HG03139 (cell line): ENCODE measurements at regions not wholly inside any gene's neighbourhood (a gene's known extent, or its start where the extent isn't known, plus 50 kb on each side); places are given as distances from the start of the nearest gene placed in this dataset.
"Not testable (repeated sequence)": the region's sequence is repeated elsewhere in the genome, so short reads cannot be mapped to it uniquely, and the experiment has no call there.

Experiments
- ATAC-seq: cut with Tn5 transposase; IDR thresholded peaks from one replicate; pipeline ENCODE4 v1.9.1; 2021; ENCODE audit not compliant: unreplicated experiment

DNA sequence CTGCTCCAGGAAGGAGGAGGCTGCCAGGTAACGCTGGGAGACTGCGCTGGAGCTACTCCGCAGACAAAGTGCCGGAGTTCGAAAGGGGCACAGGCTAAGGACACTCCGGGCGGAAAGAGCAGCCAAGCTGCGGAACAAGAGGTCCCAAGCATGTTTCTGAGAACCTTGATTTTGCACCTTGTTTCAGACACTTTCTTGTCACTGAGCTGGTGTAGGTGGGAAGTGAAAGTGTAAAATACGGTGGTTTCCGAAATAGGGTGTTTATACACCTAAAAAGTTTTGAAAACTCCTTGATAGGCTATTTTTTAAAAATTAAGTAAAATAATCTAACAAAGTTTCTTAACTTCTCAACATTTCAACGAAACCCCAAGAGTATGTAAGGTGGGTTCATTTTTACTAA, 278.2 kb downstream of the ANAPC1 start:
- not testable (repeated sequence) for ATAC-seq

- not testable (repeated sequence) for ATAC-seq
These were observed 277.4 kb downstream of the ANAPC1 start for GRCh38 chr2:111606632-111607031.

GRCh38 chr2:111609146-111609844, 274.7 kb downstream of the ANAPC1 start:
- ATAC-seq: not testable (repeated sequence)

DNA sequence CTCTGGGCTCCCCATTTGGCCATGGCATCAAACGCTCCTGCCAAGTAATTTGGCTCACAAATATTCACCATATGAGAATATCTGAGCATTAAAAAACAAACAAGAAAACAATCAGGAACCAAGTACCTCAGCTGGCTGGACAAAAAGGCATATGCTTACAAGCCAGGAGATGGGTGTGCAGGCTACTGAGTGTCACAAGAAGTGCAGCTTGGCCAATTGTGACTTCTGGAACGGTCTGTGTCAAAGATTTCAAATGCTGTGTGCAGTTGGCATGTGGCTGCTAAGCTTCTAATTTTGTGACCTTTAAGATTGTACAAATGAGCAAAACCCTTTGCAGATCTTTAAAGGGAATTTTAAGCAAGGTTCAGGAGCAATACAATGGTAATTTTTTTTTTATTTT, 274.0 kb downstream of the ANAPC1 start:
- ATAC-seq: not testable (repeated sequence)

DNA sequence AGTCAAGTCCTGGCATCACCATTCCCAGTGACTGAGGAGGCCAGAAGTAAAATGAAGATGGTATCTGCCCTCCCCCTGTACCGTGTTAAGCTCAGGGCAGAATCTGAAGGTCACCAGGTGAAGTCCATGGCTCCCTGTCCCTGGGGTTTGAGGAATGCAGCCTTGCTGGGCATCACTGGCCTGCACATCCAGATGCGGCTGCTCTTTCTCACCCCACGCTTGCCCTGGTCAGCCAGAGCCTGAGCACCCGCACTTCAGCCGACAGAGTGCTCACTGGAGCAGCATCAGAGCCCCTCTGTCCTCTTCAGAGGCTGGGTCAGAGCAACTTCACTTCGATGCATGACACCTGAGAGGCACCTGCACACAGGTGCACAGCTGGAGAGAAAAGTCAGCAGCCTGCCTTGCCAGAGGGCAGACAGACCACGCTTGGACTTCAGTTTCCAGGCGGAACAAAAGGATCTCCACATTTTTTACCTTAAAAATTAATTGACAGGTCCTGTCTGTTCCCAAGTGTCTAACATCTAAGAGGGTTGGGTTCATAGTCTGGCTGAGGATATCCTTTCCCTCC, 267.3 kb downstream of the ANAPC1 start:
- no peak for ATAC-seq

DNA sequence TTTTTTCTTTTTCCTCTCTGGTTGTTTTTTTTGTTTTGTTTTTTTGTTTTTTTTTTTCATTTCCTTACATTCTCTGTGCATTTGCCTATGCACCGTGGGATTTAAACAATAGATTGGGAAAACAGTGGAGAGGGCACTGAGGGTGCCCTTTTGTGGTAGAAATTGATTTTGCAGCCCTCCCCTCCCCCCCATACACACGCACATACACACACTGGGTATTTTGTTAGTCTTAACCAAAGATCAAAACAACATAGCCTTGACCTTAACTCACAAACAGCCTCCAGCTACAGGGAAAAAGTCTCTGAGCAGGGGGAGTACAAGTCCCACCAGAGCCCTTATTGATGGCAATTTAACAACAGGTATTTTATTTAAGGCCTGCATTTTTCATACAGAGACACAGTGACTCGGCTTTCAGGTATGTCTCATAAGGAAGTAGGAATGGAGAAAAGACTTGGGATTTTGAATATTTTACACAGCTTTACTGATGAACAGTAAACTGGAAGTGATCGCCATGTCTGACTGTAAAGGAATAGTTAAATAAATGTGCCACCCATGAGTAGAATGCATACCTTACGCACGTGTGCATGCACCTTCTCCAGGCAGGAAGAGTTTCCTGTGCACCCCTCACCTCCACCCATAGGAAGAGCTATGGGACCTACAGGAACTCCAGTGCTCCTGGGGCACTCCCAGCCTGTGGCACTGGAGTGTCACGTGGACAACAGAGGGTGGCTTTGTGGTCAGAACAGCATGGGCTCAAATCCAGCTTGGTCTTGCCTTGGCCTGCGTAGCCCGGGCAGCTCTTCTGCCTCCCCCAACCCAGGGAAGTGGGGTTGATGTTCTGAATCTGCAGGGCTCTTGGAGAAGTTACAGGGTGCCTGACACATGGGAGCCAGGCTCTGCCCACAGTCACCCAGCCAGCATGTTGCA, 266.4 kb downstream of the ANAPC1 start:
- no peak for ATAC-seq

GRCh38 chr2:111618226-111618977, 265.6 kb downstream of the ANAPC1 start:
- ATAC-seq: no peak

DNA sequence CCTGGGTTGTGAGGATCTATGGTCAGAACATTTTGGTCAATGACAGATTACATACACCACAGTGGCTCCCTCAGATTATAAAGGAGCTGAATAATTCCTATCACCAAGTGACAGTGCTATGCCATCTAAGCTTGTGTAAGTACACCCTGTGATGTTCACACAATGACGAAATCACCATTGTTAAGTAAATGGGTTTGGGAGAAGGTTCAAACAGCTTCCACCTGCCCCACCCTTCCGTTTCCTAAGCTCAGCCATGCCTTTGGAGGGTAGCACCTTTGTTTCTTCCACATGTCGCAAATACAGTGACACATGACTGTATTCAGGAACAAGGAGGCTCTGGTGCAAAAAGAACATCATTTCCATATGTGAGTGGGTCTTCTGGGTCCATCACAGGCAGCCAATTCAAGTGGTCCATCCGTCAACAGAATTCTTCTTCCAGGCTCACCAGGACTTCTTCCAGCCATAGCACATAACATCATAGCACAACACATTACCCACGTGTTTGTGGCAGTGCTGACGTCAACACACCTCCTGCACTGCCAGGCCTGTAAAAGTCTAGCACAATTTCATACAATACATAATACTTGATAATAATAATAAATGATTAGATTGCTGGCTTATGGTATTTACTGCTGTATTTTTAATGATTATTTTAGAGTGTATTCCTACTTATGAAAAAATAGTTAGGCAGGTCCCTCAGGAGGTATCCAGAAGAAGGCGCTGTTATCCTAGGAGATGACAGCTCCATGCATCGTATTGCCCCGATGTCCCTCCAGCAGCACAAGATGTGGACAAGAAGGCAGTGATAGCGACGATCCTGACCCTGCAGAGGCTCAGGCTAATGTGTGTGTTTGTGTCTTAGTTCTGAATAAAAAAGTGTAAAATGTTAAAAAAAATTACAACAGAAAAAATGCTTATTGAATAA, 264.8 kb downstream of the ANAPC1 start:
- no peak for ATAC-seq

DNA sequence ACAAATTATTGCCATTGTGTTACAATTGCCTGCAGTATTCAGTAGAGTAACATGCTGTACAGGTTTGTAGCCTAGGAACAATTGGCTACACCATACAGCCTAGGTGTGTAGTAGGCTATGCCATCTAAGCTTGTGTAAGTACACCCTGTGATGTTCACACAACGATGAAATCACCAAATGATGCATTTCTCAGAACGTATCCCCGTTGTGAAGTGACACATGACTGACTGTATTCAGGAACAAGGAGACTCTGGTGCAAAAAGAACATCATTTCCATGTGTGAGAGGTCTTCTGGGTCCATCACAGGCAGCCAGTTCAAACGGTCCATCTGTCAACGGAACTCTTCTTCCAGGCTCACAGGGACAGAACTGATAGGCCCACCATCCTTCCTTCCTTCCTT, 263.7 kb downstream of the ANAPC1 start:
- ATAC-seq: no peak

DNA sequence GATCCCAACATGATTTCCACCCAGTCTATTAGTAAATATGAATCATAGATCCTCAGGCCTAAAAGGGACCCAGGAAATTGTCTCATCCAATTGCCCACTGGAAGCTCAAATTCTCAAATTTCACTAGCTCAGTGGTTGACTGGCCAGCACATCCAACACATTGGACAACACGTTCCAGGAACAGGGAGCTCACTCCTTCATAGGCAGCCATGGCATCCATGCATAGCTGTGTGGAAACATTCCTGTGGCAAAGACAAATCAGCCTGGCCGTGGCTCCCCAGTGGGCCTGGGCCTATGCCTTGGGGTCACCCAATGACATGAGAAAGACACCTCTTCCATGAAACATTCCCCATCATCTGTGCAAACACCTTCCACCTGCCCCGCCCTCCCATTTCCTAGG, 261.1 kb downstream of the ANAPC1 start:
- no peak for ATAC-seq

- no peak for ATAC-seq
These were observed 260.6 kb downstream of the ANAPC1 start for GRCh38 chr2:111623380-111623779.

GRCh38 chr2:111624411-111625156, 259.4 kb downstream of the ANAPC1 start:
- no peak for ATAC-seq

DNA sequence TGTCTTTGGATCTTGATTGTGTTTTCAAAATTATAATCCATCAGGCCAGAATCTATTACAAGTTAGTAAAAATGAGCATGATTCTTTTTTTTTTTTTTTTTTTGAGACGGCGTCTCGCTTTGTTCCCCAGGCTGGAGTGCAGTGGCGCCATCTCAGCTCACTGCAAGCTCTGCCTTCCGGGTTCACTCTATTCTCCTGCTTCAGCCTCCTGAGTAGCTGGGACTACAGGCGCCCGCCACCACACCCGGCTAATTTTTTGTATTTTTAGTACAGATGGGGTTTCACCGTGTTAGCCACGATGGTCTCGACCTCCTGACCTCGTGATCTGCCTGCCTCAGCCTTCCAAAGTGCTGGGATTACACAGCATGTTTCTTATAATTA, 258.8 kb downstream of the ANAPC1 start:
- not testable (repeated sequence) for ATAC-seq

DNA sequence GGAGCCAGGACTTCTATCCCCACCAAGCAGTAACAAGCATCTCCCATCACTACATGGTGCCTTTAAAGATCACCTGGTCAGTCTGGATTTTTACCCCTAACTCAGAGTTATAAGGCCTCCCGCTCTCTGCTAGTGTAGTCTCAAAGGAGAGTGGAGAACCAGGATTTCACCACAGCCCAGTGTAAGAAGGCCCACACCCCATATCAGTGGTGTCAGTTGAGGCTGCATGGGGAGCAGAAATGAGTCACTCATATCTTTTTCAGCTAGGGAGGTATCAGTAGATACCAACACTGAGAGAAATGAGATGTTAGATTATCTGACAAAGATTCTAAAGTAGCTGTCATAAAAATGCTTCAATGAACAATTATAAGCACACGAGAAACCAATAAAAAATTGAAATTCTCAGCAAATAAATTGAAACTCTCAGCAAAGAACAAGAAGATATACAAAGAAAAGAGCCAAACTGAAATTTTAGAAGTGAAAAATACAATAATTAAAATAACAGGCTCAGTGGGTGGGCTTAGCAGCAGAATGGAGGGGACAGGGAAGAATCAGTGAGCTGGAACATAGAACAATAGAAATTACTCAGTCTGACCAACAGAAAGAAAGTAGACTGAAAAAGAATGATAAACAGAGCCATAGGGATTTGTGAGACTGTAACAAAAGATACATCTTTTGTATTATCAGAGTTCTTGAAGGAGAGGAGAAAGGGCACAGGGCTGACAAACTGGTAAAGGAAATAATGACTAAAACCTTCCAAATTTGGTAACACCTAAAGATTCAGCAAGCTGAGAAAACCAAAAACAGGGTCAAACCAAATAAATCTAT, 257.7 kb downstream of the ANAPC1 start:
- no peak for ATAC-seq

DNA sequence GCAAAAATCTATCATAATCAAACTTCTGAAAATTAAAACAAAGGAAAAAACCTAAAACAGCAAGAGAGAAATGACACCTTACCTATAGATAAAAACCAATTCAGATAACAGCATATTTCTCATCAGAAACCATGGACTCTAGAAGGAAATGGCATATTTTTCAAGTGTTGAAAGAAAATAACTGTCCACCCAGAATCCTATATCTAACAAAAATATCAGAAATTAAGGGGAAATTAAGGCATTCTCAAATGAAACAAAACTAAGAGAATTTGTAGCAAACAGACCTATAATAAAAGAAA, 257.2 kb downstream of the ANAPC1 start:
- no peak for ATAC-seq

DNA sequence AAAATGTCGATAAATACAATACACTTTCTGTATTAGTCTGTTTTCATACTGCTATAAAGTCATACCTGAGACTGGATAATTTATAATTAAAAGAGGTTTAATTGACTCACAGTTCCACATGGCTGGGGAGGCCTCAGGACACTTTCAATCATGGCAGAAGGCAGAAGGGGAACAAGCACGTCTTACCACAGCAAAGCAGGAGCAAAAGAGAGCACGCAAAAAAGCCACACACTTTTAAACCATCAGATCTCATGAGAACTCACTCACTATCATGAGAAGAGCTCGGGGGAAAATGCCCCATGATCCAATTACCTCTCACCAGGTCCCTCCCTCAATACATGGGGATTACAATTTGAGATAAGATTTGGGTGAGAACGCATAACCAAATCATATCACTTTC, 256.7 kb downstream of the ANAPC1 start:
- no peak for ATAC-seq

- no peak for ATAC-seq
These were observed 255.8 kb downstream of the ANAPC1 start for GRCh38 chr2:111628221-111628620.

- ATAC-seq: no peak
These were observed 254.0 kb downstream of the ANAPC1 start for GRCh38 chr2:111629983-111630382.

DNA sequence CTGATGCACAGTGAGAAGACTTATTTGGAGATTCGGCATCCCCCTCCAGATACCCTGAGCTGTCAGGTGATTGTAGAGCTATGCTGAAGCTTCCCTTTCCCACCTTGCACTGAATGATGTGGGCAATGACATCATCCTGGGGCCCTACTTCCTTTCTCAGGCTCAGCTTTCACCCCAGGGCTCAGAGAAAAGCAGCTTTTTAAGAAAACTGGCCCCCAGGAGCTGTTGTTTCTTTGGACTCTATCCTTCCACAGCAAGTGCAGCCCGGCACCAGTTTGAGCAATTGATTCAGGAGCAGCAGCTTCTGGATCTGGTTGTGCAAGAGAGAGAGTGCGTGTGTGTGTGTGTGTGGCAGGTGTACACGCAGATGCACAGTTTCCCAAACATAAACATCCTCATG, 251.3 kb downstream of the ANAPC1 start:
- no peak for ATAC-seq
